BE2C (cell line): ENCODE measurements at regions not wholly inside any gene's neighbourhood (a gene's known extent, or its start where the extent isn't known, plus 50 kb on each side); places are given as distances from the start of the nearest gene placed in this dataset.

Experiments
- DNase-seq: peaks from one replicate; pipeline ENCODE4 v3.0.0-alpha.2; 2020
- H3K27me3 ChIP-seq: fragments of 250-450 bp; sonication (Bioruptor Pico); 2 replicates; pipeline ENCODE4 v1.5.1; 2020; ENCODE audit warnings: mild to moderate bottlenecking
- H3K36me3 ChIP-seq: fragments of 250-450 bp; sonication (Bioruptor Pico); 2 replicates; pipeline ENCODE4 v1.5.1; 2020; ENCODE audit warnings: mild to moderate bottlenecking
- H3K4me1 ChIP-seq: fragments of 250-450 bp; sonication (Bioruptor Pico); 2 replicates; pipeline ENCODE4 v1.5.1; 2020
- H3K4me3 ChIP-seq: 2 replicates; pipeline ENCODE4 v1.5.1; 2011; ENCODE audit warnings: low read depth, low read length
- H3K9me3 ChIP-seq: fragments of 250-450 bp; sonication (Bioruptor Pico); 2 replicates; pipeline ENCODE4 v1.5.1; 2020
- CTCF ChIP-seq: IDR thresholded peaks from 2 replicates; pipeline ENCODE4 v1.5.1; 2012; ENCODE audit warnings: mild to moderate bottlenecking, low read depth, low read length

GRCh38 chr3:22969276-22969675 lies 233.9 kb upstream of the UBE2E2 start:
- Histone ChIP-seq H3K4me3 (no peak overlapping the region), H3K9me3 (no peaks in the 10 kb centered on the region), H3K4me1 (no peaks in the 10 kb centered on the region), H3K27me3 (no peaks in the 10 kb centered on the region), H3K36me3 (no peaks in the 10 kb centered on the region)
- DNase-seq: no peak
- TF ChIP-seq CTCF: no peak

GRCh38 chr3:22971497-22971896 lies 231.6 kb upstream of the UBE2E2 start:
- no peak for TF ChIP-seq CTCF
- Histone ChIP-seq H3K36me3 (no peaks in the 10 kb centered on the region), H3K9me3 (no peaks in the 10 kb centered on the region), H3K4me3 (no peak overlapping the region), H3K4me1 (no peaks in the 10 kb centered on the region), H3K27me3 (no peaks in the 10 kb centered on the region)
- DNase-seq: no peak

- no peak for DNase-seq
- no peak for TF ChIP-seq CTCF
- Histone ChIP-seq H3K4me1 (no peaks in the 10 kb centered on the region), H3K9me3 (no peaks in the 10 kb centered on the region), H3K27me3 (no peaks in the 10 kb centered on the region), H3K36me3 (no peaks in the 10 kb centered on the region), H3K4me3 (no peak overlapping the region)
Measured at GRCh38 chr3:22977042-22977441, 226.1 kb upstream of the UBE2E2 start.

GRCh38 chr3:22977650-22978289 lies 225.4 kb upstream of the UBE2E2 start:
- no peak for DNase-seq
- Histone ChIP-seq H3K4me3 (no peak overlapping the region), H3K4me1 (no peaks in the 10 kb centered on the region), H3K9me3 (no peaks in the 10 kb centered on the region), H3K27me3 (no peaks in the 10 kb centered on the region), H3K36me3 (no peaks in the 10 kb centered on the region)
- no peak for TF ChIP-seq CTCF

GRCh38 chr3:22979581-22979980 lies 223.5 kb upstream of the UBE2E2 start:
- Histone ChIP-seq H3K27me3 (no peaks in the 10 kb centered on the region), H3K4me1 (no peaks in the 10 kb centered on the region), H3K36me3 (no peaks in the 10 kb centered on the region), H3K4me3 (no peak overlapping the region), H3K9me3 (no peaks in the 10 kb centered on the region)
- no peak for DNase-seq
- no peak for TF ChIP-seq CTCF

GRCh38 chr3:22980346-22980745 lies 222.8 kb upstream of the UBE2E2 start:
- TF ChIP-seq CTCF: no peak
- DNase-seq: no peak

More at GRCh38 chr3:22980346-22980745, 222.8 kb upstream of the UBE2E2 start:
- no peaks in the 10 kb centered on the region for H3K27me3 ChIP-seq
- H3K9me3 ChIP-seq: no peaks in the 10 kb centered on the region
- no peaks in the 10 kb centered on the region for H3K36me3 ChIP-seq
- no peaks in the 10 kb centered on the region for H3K4me1 ChIP-seq
- H3K4me3 ChIP-seq: no peak overlapping the region
